Panc1 (cell line): ENCODE measurements at regions not wholly inside any gene's neighbourhood (a gene's known extent, or its start where the extent isn't known, plus 50 kb on each side); places are given as distances from the start of the nearest gene placed in this dataset.

Source experiments
- ATAC-seq: fragments of 200-7000 bp; cut with Tn5 transposase; 2 replicates; pipeline ENCODE4 v1.9.1; 2020; ENCODE audit warnings: mild to moderate bottlenecking, moderate library complexity
- BruUV-seq: library from RNA; stranded (reverse); fragments of 400-500 nt; replicated peaks from 2 replicates; lab custom pipeline; 2021; lab: Mats Ljungman, UMichigan
- CTCF ChIA-PET: fragments of 300-600 bp; sonication (Branson Sonifier 250); formaldehyde crosslinking; loops from one replicate; lab custom pipeline; 2022; ENCODE audit warnings: antibody characterized with exemption; lab: Charles Lee
- POLR2A ChIA-PET: fragments of 300-600 bp; sonication (Branson Sonifier 250); formaldehyde crosslinking; loops from one replicate; lab custom pipeline; 2022; ENCODE audit warnings: antibody characterized with exemption; lab: Charles Lee
- DNase-seq: peaks from one replicate; pipeline ENCODE4 v3.0.0-alpha.2; 2010; ENCODE audit warnings: low read depth, low spot score
- H3K27ac ChIP-seq: 2 replicates; pipeline ENCODE4 v1.5.1; 2011; ENCODE audit warnings: mild to moderate bottlenecking, low read length, inconsistent platforms
- H3K27me3 ChIP-seq: fragments of 200-500 bp; sonication (Bioruptor generic); 2 replicates; pipeline ENCODE4 v1.6.0; 2014; ENCODE audit warnings: low read length, inconsistent platforms; ENCODE audit not compliant: control insufficient read depth, insufficient read depth
- H3K36me3 ChIP-seq: fragments of 200-500 bp; sonication (Bioruptor generic); 2 replicates; pipeline ENCODE4 v1.5.1; 2014; ENCODE audit warnings: inconsistent platforms, mild to moderate bottlenecking, low read length, moderate library complexity; ENCODE audit not compliant: control insufficient read depth, insufficient read depth
- H3K4me1 ChIP-seq: 2 replicates; pipeline ENCODE4 v1.5.1; 2011; ENCODE audit warnings: inconsistent platforms, mild to moderate bottlenecking, low read length, moderate library complexity; ENCODE audit not compliant: control insufficient read depth, insufficient read depth
- H3K4me3 ChIP-seq, 2 experiments: 2 replicates each; pipeline ENCODE4 v1.5.1; 2011 to 2012; ENCODE audit warnings: low read depth in 2 of 2, low read length in 2 of 2, mild to moderate bottlenecking in 2 of 2, inconsistent platforms in 1 of 2, moderate library complexity in 1 of 2
- H3K9me3 ChIP-seq: fragments of 200-500 bp; sonication (Bioruptor generic); 2 replicates; pipeline ENCODE4 v1.5.1; 2014; ENCODE audit warnings: low read depth, mild to moderate bottlenecking, inconsistent platforms, low read length, moderate library complexity; ENCODE audit not compliant: control insufficient read depth, insufficient read depth
- POLR2AphosphoS5 ChIP-seq: IDR thresholded peaks from 2 replicates; pipeline ENCODE4 v1.6.1; 2012; ENCODE audit warnings: mild to moderate bottlenecking, low read depth, low read length, moderate library complexity
- SIN3A ChIP-seq: IDR thresholded peaks from 2 replicates; pipeline ENCODE4 v1.6.1; 2012; ENCODE audit warnings: low read depth, mild to moderate bottlenecking, low read length, moderate library complexity, borderline replicate concordance; ENCODE audit not compliant: insufficient read depth
- TCF7L2 ChIP-seq: IDR thresholded peaks from 2 replicates; pipeline ENCODE4 v1.6.1; 2011; ENCODE audit warnings: mild to moderate bottlenecking, low read depth, low read length, inconsistent platforms
- in situ Hi-C: cut with HindIII; loops from 2 replicates; pipeline ENCODE4 v1.10.0; 2016; ENCODE audit warnings: low sequenced_read_pairs, low pct_unique_long_range_greater_than_20kb
- intact Hi-C: fragments of 100-400 bp; cut with micrococcal nuclease; formaldehyde crosslinking; loops from one replicate; pipeline ENCODE4 v1.10.0; 2022; ENCODE audit not compliant: unreplicated experiment
- TF ChIP-seq, protein P1 (sequence below), 2 experiments: IDR thresholded peaks; 2 replicates each; pipeline ENCODE4 v1.6.1; 2011 to 2012; ENCODE audit warnings: low read depth in 2 of 2, control low read depth in 1 of 2, low read length in 1 of 2, mild to moderate bottlenecking in 1 of 2, moderate library complexity in 1 of 2; ENCODE audit not compliant: insufficient read depth in 1 of 2
- TF ChIP-seq, protein P2 (sequence below): fragments of 450-650 bp; IDR thresholded peaks from 2 replicates; pipeline ENCODE4 v1.5.1; 2017; ENCODE audit warnings: mild to moderate bottlenecking

DNA sequence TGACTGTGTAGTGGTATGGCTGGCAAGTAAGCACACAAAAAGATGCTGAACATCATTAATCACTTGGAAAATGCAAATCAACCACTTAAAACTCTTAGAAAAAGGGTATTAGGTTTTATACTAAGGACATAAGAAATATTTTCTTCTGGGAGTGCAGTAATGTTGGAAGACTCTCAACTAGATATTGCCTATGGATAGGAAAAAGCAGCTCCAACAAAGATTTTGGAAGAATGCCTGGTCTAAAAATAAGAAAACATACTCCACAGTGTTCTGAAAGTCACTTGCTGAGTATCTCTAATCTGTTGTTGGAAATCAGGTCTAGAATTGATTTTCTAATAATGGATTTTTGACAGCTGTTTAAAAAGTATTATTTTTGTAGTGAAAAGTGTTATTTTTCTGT is 50.8 kb upstream of the PHYHIPL start:
- H3K4me1 ChIP-seq = no peaks in the 10 kb centered on the region

DNA sequence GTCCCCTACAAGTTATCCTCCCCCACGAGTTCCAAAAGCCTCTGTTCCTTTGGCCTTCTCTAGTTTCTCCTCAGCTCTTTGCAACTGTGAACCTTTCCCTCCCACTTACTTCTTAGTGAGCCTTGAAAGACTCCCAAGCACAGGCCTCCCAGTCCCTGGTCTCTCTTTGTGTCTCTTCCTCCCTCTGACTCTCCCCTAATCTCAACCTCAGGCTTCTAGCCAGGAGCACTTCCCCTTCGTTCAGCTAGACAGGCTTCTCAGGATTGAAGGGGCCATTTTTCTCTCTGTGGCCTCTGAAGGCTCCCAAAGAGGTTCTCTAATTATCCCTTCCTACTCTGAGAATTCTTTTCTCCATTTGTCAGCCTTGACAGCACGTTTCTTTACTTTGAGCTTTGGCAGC is 50.2 kb upstream of the PHYHIPL start:
- in situ Hi-C loops (no loop called here), intact Hi-C loops (no loop called here)
- DNase-seq = no peak
- BruUV-seq = no TSS peak
- ChIA-PET CTCF (no interaction called here), POLR2A (no interaction called here)
- Histone ChIP-seq H3K9me3 (peaks cover 3% of the 10 kb centered on the region; the same call in 1 of the 2 replicates), H3K27me3 (no peaks in the 10 kb centered on the region), H3K4me1 (no peaks in the 10 kb centered on the region), H3K27ac (no peak overlapping the region), H3K36me3 (no peaks in the 10 kb centered on the region), H3K4me3 (no peak overlapping the region)
- no peak for ATAC-seq
- TF ChIP-seq, protein P1, sequence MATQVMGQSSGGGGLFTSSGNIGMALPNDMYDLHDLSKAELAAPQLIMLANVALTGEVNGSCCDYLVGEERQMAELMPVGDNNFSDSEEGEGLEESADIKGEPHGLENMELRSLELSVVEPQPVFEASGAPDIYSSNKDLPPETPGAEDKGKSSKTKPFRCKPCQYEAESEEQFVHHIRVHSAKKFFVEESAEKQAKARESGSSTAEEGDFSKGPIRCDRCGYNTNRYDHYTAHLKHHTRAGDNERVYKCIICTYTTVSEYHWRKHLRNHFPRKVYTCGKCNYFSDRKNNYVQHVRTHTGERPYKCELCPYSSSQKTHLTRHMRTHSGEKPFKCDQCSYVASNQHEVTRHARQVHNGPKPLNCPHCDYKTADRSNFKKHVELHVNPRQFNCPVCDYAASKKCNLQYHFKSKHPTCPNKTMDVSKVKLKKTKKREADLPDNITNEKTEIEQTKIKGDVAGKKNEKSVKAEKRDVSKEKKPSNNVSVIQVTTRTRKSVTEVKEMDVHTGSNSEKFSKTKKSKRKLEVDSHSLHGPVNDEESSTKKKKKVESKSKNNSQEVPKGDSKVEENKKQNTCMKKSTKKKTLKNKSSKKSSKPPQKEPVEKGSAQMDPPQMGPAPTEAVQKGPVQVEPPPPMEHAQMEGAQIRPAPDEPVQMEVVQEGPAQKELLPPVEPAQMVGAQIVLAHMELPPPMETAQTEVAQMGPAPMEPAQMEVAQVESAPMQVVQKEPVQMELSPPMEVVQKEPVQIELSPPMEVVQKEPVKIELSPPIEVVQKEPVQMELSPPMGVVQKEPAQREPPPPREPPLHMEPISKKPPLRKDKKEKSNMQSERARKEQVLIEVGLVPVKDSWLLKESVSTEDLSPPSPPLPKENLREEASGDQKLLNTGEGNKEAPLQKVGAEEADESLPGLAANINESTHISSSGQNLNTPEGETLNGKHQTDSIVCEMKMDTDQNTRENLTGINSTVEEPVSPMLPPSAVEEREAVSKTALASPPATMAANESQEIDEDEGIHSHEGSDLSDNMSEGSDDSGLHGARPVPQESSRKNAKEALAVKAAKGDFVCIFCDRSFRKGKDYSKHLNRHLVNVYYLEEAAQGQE (IDR thresholded peaks at IDR 0.05; ENCODE audit: insufficient read depth in 1 of 2, low read depth in 2 of 2, low read length in 1 of 2) = no peak
- TF ChIP-seq SIN3A = no peak
- TF ChIP-seq, protein P2, sequence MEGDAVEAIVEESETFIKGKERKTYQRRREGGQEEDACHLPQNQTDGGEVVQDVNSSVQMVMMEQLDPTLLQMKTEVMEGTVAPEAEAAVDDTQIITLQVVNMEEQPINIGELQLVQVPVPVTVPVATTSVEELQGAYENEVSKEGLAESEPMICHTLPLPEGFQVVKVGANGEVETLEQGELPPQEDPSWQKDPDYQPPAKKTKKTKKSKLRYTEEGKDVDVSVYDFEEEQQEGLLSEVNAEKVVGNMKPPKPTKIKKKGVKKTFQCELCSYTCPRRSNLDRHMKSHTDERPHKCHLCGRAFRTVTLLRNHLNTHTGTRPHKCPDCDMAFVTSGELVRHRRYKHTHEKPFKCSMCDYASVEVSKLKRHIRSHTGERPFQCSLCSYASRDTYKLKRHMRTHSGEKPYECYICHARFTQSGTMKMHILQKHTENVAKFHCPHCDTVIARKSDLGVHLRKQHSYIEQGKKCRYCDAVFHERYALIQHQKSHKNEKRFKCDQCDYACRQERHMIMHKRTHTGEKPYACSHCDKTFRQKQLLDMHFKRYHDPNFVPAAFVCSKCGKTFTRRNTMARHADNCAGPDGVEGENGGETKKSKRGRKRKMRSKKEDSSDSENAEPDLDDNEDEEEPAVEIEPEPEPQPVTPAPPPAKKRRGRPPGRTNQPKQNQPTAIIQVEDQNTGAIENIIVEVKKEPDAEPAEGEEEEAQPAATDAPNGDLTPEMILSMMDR = no peak
- TF ChIP-seq POLR2AphosphoS5 = no peak
- TF ChIP-seq TCF7L2 = no peak

More for the DNA sequence above, 50.8 kb upstream of the PHYHIPL start:
- TF ChIP-seq, protein P2 = no peak
- TF ChIP-seq POLR2AphosphoS5 = no peak
- TF ChIP-seq, protein P1 (IDR thresholded peaks at IDR 0.05; ENCODE audit: insufficient read depth in 1 of 2, low read depth in 2 of 2, low read length in 1 of 2) = no peak
- no peak for TF ChIP-seq SIN3A
- no peak for TF ChIP-seq TCF7L2
- ChIA-PET POLR2A (no interaction called here), CTCF (no interaction called here)
- Histone ChIP-seq H3K9me3 (peaks cover 3% of the 10 kb centered on the region; the same call in 1 of the 2 replicates), H3K36me3 (no peaks in the 10 kb centered on the region), H3K27me3 (no peaks in the 10 kb centered on the region), H3K4me3 (no peak overlapping the region), H3K27ac (no peak overlapping the region)
- BruUV-seq = no TSS peak
- DNase-seq = no peak
- in situ Hi-C loops (no loop called here), intact Hi-C loops (no loop called here)
- no peak for ATAC-seq
